ENCODE measurements at regions not wholly inside any gene's neighbourhood (a gene's known extent, or its start where the extent isn't known, plus 50 kb on each side); places are given as distances from the start of the nearest gene placed in this dataset.
"Not testable (repeated sequence)": the region's sequence is repeated elsewhere in the genome, so short reads cannot be mapped to it uniquely, and the experiment has no call there.

GRCh38 chr2:194395818-194396217, 1261.2 kb upstream of the SLC39A10 start:
- Histone ChIP-seq H3K9me3 (ENCODE audit: control insufficient read depth, insufficient read depth, low read length) (no peaks in the 10 kb centered on the region), H3K4me1 (ENCODE audit: control insufficient read depth, insufficient read depth, low read length) (no peaks in the 10 kb centered on the region), H3K4me3 (ENCODE audit: low read depth, low read length) (no peak overlapping the region), H3K27ac (ENCODE audit: low read depth, low read length) (no peak overlapping the region), H3K27me3 (ENCODE audit: control insufficient read depth, insufficient read depth, low read length) (no peaks in the 10 kb centered on the region), H3K36me3 (ENCODE audit: control insufficient read depth, insufficient read depth, low read length) (no peaks in the 10 kb centered on the region)
- 60% methylated on average over 1 of the region's 3 CpGs for WGBS (ENCODE audit: insufficient coverage)
- DNase-seq (ENCODE audit: low read depth in 4 of 6, low spot score in 6 of 6), result no peak

GRCh38 chr2:194385376-194385775, 1271.7 kb upstream of the SLC39A10 start:
- no peaks in the 10 kb centered on the region for H3K27me3 ChIP-seq (ENCODE audit: control insufficient read depth, insufficient read depth, low read length)
- H3K27ac ChIP-seq (ENCODE audit: low read depth, low read length), result no peak overlapping the region
- DNase-seq (ENCODE audit: low read depth in 4 of 6, low spot score in 6 of 6), result no peak
- no peaks in the 10 kb centered on the region for H3K36me3 ChIP-seq (ENCODE audit: control insufficient read depth, insufficient read depth, low read length)
- H3K4me1 ChIP-seq (ENCODE audit: control insufficient read depth, insufficient read depth, low read length), result no peaks in the 10 kb centered on the region
- H3K9me3 ChIP-seq (ENCODE audit: control insufficient read depth, insufficient read depth, low read length), result peaks cover 16% of the 10 kb centered on the region
- no CpG with 5 or more reads among the region's 1 CpG for WGBS (ENCODE audit: insufficient coverage)
- H3K4me3 ChIP-seq (ENCODE audit: low read depth, low read length), result no peak overlapping the region

DNA sequence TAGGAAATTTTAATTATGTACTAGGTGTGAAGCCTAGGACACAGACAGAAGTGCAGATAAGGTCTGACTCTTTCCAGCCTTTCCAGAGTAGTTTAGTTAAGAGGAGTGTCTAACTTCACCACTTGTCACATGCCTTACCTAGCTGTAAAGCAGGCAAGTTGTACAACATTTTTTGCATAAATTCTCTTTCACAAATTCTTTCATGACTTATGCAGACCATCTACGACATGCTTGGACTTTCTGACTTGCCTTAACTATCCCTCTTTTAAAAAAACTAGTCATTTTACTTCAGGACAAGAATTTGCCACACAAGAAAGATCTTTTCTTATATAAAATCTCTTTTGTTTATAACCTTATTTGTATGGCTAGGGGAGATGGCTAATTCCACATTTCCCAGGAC, 1273.6 kb upstream of the SLC39A10 start:
- WGBS (ENCODE audit: insufficient coverage), result no CpG with 5 or more reads among the region's 1 CpG
- no peak for DNase-seq (ENCODE audit: low read depth in 4 of 6, low spot score in 6 of 6)
- H3K27me3 ChIP-seq (ENCODE audit: control insufficient read depth, insufficient read depth, low read length), result no peaks in the 10 kb centered on the region

GRCh38 chr2:194382221-194382620, 1274.8 kb upstream of the SLC39A10 start:
- Histone ChIP-seq H3K4me3 (ENCODE audit: low read depth, low read length) (no peak overlapping the region), H3K36me3 (ENCODE audit: control insufficient read depth, insufficient read depth, low read length) (no peaks in the 10 kb centered on the region), H3K4me1 (ENCODE audit: control insufficient read depth, insufficient read depth, low read length) (no peaks in the 10 kb centered on the region), H3K27ac (ENCODE audit: low read depth, low read length) (no peak overlapping the region), H3K9me3 (ENCODE audit: control insufficient read depth, insufficient read depth, low read length) (peaks cover 16% of the 10 kb centered on the region), H3K27me3 (ENCODE audit: control insufficient read depth, insufficient read depth, low read length) (no peaks in the 10 kb centered on the region)
- no peak for DNase-seq (ENCODE audit: low read depth in 4 of 6, low spot score in 6 of 6)

More for the DNA sequence above, 1273.6 kb upstream of the SLC39A10 start:
- no peaks in the 10 kb centered on the region for H3K4me1 ChIP-seq (ENCODE audit: control insufficient read depth, insufficient read depth, low read length)
- no peak overlapping the region for H3K27ac ChIP-seq (ENCODE audit: low read depth, low read length)
- peaks cover 16% of the 10 kb centered on the region for H3K9me3 ChIP-seq (ENCODE audit: control insufficient read depth, insufficient read depth, low read length)
- H3K36me3 ChIP-seq (ENCODE audit: control insufficient read depth, insufficient read depth, low read length), result no peaks in the 10 kb centered on the region
- H3K4me3 ChIP-seq (ENCODE audit: low read depth, low read length), result no peak overlapping the region

- Histone ChIP-seq H3K4me3 (ENCODE audit: low read depth, low read length) (no peak overlapping the region), H3K27me3 (ENCODE audit: control insufficient read depth, insufficient read depth, low read length) (no peaks in the 10 kb centered on the region), H3K36me3 (ENCODE audit: control insufficient read depth, insufficient read depth, low read length) (no peaks in the 10 kb centered on the region), H3K27ac (ENCODE audit: low read depth, low read length) (no peak overlapping the region), H3K4me1 (ENCODE audit: control insufficient read depth, insufficient read depth, low read length) (no peaks in the 10 kb centered on the region), H3K9me3 (ENCODE audit: control insufficient read depth, insufficient read depth, low read length) (peaks cover 16% of the 10 kb centered on the region)
- DNase-seq (ENCODE audit: low read depth in 4 of 6, low spot score in 6 of 6), result no peak
- WGBS (ENCODE audit: insufficient coverage), result no CpG with 5 or more reads among the region's 1 CpG
Measured at GRCh38 chr2:194380011-194380410, 1277.0 kb upstream of the SLC39A10 start.

DNA sequence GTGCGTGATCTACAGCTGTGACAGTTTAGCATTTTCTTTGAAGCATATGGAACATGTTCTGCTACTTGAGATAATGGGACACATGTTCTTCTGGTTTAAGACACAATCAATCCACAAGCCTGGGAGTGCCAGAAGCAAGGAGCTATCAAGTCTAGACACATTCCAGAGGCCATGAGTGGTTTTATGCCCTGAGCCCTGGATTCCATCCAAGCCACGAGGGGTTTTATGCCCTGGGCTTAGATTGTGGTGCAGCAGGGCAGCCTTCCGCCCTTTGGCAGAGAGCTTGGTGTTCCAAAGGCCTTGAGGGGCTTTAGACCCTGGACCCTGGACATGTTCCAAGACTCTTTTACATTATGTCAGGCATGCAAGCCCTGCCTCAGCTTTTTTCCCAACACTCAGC, 1289.6 kb upstream of the SLC39A10 start:
- DNase-seq (ENCODE audit: low read depth in 4 of 6, low spot score in 6 of 6); H3K4me3 ChIP-seq (ENCODE audit: low read depth, low read length); H3K27ac ChIP-seq (ENCODE audit: low read depth, low read length); H3K9me3 ChIP-seq (ENCODE audit: control insufficient read depth, insufficient read depth, low read length); H3K36me3 ChIP-seq (ENCODE audit: control insufficient read depth, insufficient read depth, low read length); H3K27me3 ChIP-seq (ENCODE audit: control insufficient read depth, insufficient read depth, low read length); H3K4me1 ChIP-seq (ENCODE audit: control insufficient read depth, insufficient read depth, low read length): not testable (repeated sequence)
- 52% methylated on average over 2 of the region's 3 CpGs for WGBS (ENCODE audit: insufficient coverage)

DNA sequence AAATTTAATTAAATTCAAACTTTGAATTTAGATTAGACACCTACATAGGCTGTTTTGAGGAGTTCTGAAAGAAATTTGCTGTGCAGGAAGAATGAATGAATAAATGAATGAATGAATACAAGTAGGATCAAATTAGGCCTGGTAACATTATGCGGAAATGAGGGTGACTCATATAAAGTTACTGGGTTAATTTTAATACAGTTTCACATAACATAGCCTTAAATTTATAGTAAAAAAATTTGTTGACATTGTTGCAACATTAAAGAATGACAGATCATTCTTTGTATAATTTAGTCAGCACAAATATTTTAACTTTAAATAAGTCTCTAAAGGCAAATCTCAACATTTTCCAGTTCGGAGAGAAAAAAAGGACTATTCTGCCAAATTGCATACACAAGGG, 1293.1 kb upstream of the SLC39A10 start:
- no CpG with 5 or more reads among the region's 2 CpGs for WGBS (ENCODE audit: insufficient coverage)
- H3K4me3 ChIP-seq (ENCODE audit: low read depth, low read length), result no peak overlapping the region
- no peak for DNase-seq (ENCODE audit: low read depth in 4 of 6, low spot score in 6 of 6)
- H3K27me3 ChIP-seq (ENCODE audit: control insufficient read depth, insufficient read depth, low read length), result no peaks in the 10 kb centered on the region
- H3K4me1 ChIP-seq (ENCODE audit: control insufficient read depth, insufficient read depth, low read length), result no peaks in the 10 kb centered on the region
- no peak overlapping the region for H3K27ac ChIP-seq (ENCODE audit: low read depth, low read length)
- no peaks in the 10 kb centered on the region for H3K36me3 ChIP-seq (ENCODE audit: control insufficient read depth, insufficient read depth, low read length)
- no peaks in the 10 kb centered on the region for H3K9me3 ChIP-seq (ENCODE audit: control insufficient read depth, insufficient read depth, low read length)

- no peak overlapping the region for H3K4me3 ChIP-seq (ENCODE audit: low read depth, low read length)
- no peaks in the 10 kb centered on the region for H3K9me3 ChIP-seq (ENCODE audit: control insufficient read depth, insufficient read depth, low read length)
- no peak overlapping the region for H3K27ac ChIP-seq (ENCODE audit: low read depth, low read length)
- no peaks in the 10 kb centered on the region for H3K36me3 ChIP-seq (ENCODE audit: control insufficient read depth, insufficient read depth, low read length)
- no peaks in the 10 kb centered on the region for H3K27me3 ChIP-seq (ENCODE audit: control insufficient read depth, insufficient read depth, low read length)
- peak in 1 of 6 donors; percentile 27 for DNase-seq (ENCODE audit: low read depth in 4 of 6, low spot score in 6 of 6)
- H3K4me1 ChIP-seq (ENCODE audit: control insufficient read depth, insufficient read depth, low read length), result no peaks in the 10 kb centered on the region
Measured at GRCh38 chr2:194363295-194363694, 1293.7 kb upstream of the SLC39A10 start.

DNA sequence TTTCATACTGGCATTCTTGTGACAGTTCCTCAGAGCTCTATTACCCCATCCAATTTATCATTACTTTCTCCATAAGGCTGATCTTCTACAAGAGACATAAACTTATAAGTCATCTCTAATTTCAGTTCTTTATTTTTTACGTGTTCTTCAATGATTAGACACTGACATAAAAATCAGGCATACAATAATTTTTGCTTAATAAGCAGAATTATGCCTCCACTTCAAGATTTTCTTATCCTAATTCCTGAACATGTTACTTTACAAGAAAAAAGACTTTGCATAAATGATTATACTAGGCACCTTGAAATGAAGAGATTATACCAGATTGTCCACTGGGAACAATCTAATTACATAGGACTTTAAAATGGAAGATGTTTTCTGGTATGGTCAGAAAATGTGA, 1304.5 kb upstream of the SLC39A10 start:
- no peaks in the 10 kb centered on the region for H3K27me3 ChIP-seq (ENCODE audit: control insufficient read depth, insufficient read depth, low read length)
- H3K36me3 ChIP-seq (ENCODE audit: control insufficient read depth, insufficient read depth, low read length), result no peaks in the 10 kb centered on the region
- H3K4me3 ChIP-seq (ENCODE audit: low read depth, low read length), result no peak overlapping the region
- WGBS (ENCODE audit: insufficient coverage), result no CpG with 5 or more reads among the region's 1 CpG
- no peaks in the 10 kb centered on the region for H3K4me1 ChIP-seq (ENCODE audit: control insufficient read depth, insufficient read depth, low read length)
- no peak for DNase-seq (ENCODE audit: low read depth in 4 of 6, low spot score in 6 of 6)
- no peak overlapping the region for H3K27ac ChIP-seq (ENCODE audit: low read depth, low read length)
- no peaks in the 10 kb centered on the region for H3K9me3 ChIP-seq (ENCODE audit: control insufficient read depth, insufficient read depth, low read length)

DNA sequence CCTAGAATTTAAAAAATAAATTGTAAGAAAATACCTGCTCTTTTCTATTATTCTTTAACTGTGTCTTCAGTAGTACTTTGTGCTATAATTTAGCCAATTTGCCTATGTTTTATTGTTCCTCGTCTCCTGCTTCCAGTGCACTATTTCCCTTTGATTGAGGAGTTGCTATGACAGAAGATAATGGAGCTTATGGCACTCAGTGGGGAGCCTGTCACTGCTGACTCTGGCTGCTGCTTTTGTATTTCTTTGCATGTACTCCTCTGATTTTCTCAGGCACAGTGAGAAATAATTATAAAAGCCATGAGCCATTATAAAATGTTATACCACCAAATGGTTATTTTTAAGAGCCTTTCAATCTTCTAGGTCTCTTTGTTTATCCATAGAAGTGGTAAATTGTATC, 1310.8 kb upstream of the SLC39A10 start:
- peak in 2 of 6 donors; percentile 23 to 80 for DNase-seq (ENCODE audit: low read depth in 4 of 6, low spot score in 6 of 6)
- no peaks in the 10 kb centered on the region for H3K9me3 ChIP-seq (ENCODE audit: control insufficient read depth, insufficient read depth, low read length)
- H3K27ac ChIP-seq (ENCODE audit: low read depth, low read length), result no peak overlapping the region
- no peaks in the 10 kb centered on the region for H3K4me1 ChIP-seq (ENCODE audit: control insufficient read depth, insufficient read depth, low read length)
- no peak overlapping the region for H3K4me3 ChIP-seq (ENCODE audit: low read depth, low read length)
- no peaks in the 10 kb centered on the region for H3K36me3 ChIP-seq (ENCODE audit: control insufficient read depth, insufficient read depth, low read length)
- WGBS (ENCODE audit: insufficient coverage), result no CpG with 5 or more reads among the region's 1 CpG
- H3K27me3 ChIP-seq (ENCODE audit: control insufficient read depth, insufficient read depth, low read length), result no peaks in the 10 kb centered on the region

Data from spinal cord (tissue), 9 donors.